Pulmonary artery endothelial cell (primary cell): ENCODE measurements at regions not wholly inside any gene's neighbourhood (a gene's known extent, or its start where the extent isn't known, plus 50 kb on each side); places are given as distances from the start of the nearest gene placed in this dataset.

ENCODE experiments used
- DNase-seq: peaks from one replicate; pipeline ENCODE4 v3.0.0-alpha.2; 2011; ENCODE audit warnings: low read depth, low spot score

DNA sequence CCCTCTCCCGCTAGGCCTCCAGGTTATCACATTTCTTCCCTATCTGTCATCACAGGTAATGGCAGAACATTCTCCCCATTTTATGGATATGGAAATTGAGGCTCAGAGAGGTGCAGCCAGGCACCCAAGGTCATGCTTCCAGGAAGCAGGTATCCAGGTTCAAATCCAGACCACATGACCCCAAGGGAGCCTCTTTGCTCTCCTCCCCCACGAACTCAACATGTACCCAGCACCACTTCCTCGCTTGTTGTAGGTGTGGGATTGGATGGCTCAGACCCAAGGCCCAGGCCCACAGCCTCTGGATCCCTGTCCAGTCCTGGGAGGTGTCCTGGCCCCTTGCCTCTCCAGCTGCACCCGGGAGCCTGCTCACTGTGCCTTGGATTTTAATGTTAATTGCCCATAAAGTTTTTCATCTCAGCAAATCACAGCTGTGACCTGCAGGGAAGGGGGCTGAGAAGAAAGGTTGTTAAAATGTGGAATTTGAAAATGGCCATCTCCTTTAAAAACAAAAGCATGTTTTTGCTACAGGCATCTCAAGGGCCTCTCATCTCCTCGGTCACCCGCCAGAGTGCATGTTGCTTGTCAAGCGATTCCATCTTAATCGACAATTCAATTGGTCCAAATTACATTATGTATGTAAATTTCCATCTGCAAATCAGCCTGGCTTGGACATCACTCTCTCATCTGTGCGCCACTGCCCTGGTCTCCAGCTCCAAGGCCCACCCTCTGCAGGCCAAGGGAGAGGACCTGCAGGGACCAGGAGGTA is 205.4 kb upstream of the ZMIZ1 start:
- DNase-seq = no peak

DNA sequence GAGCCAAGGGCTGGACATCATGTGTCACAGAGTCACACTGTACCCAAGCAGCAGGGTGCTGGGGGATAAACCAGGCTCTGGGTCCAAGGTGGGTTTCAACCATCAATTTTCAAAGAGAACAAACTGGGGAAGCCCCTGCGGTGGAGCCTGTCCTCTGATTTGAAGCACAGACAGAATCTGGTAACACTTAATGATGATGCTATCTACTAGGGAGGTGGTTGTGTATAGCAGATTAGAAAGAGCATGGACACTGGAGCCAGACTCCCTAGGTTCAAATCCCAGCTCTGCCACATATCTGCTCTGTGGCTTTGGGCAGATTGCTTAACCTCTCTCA is 204.9 kb upstream of the ZMIZ1 start:
- no peak for DNase-seq

DNA sequence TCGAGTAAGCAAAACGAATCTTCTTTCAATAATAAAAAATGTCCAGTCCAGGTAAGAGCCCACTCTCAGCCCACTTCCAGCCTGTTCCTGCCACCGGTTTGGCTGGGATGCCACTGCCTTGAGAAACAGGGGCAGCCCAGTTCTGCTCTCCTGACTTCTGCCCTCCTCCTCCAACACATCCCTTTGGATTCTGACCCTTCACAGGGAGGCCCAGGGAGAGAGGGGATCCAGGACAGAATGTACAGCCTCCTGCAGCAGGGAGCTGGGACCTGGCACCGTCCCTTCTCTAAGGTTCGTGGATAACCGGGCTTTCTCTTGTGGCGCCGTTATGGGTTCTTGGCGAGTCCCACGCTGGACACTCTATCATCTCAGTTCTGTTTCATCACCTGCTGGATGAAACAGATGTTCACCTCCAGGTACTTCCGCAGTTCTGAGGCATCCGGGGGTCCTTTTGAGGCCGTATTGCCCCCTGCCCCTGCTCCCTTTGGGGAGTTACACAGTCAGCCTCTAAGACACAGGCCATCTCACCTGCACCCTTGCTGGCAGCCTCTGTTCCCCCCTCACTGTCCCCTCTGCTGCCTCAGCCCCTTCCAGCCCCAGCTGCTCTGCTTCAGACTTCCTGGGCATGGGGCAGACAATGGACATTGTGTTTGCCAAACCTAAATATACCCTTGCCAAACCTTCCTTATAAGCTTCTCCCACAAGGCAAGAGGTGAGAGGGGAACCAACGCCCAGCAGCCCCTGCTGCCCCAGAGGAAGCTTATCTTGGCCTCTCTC is 203.8 kb upstream of the ZMIZ1 start:
- DNase-seq = no peak

DNA sequence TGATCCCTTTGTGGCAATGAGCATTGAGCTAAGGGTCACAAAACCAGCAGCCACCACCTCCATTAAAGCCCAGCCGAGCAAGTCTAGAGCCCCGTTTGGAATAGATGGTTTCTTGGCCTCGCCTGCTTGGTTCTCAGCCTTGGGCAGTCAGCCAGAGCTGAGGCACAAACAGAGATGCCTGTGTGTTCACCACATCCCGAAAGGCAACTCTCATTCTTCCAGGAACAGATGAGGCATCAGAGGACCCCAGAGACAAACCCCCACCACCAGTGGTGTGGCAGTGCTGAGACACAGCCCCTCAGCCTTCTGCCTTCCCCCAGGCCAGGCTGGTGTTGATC is 203.3 kb upstream of the ZMIZ1 start:
- DNase-seq = no peak

DNA sequence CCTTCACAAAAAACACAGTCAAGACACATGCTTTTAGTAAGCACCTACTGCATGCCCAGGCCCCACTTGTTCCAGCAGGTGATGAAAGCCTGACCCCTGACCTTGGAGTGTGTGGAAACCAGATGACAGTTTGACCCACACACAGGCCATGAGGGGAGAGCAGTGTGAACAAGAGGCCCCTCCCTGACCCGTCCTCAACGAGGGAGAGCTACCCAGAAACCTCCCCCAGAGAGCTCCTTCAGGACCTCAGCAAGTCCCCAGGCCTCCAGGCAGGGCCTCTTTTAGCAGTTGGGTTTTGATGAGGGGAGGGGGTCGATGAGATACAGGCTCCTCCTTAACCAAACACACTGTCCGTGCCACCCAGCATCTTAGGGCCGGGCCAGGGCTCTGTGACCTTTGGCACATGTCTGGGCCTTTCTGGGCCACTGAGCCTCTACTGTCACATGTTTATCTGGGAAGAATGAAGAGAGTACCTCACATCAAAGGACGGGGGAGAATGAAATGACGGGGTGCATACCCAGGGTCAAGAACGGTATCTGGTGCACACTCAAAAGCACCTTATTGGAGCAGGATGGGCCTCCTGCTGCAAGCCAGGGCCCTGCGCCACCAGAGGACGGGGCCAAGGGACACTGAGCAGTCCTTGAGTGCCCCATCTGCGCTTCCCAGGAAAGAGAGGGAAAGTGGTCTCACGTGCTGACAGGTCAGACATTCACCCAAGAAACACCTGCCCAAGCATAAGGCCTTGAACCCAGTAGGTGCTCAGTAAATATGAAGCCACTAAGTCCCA is 202.6 kb upstream of the ZMIZ1 start:
- no peak for DNase-seq

DNA sequence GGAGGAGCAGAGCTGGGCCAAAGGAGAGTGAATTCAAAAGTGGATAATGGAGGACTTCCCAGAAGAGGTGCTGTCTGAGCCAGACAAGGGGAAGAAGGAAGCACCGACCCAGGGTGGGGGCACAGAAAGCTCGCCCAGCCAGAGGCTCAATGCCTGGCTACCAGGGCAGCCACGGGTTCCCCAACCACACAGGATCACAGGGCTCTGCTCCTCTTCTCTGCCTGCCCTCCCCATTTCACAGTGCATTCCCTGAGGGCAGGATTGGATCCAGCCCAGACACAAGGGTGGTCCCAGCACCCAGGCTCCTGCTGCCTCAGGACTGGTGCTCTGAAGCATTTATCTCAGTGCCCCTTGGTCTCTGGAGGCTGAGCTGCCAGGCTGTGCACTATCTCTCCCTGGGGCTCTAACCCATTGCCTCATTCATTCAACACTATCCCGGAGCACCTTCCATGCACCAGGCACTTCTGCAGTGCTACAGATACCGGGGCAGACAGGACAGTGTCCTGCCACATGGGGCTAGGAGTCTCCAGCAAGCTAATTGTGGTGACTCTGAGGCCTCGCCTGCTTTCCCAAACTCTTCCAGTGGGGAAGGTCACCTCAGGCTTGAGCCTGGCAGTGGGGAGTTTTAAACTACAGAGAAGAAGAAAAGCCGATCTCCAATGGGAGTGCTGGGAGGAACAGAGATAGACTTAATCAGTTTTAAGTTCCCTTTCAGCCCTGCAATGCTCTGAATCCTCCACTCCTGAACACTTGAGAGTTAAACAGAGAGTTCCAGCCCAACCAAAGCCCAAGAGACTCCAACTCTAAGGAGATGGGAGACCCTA is 201.8 kb upstream of the ZMIZ1 start:
- no peak for DNase-seq

- no peak for DNase-seq
Observed at GRCh38 chr10:78867555-78867939, 201.2 kb upstream of the ZMIZ1 start.

- no peak for DNase-seq
Observed at GRCh38 chr10:78868048-78868447, 200.7 kb upstream of the ZMIZ1 start.

GRCh38 chr10:78868456-78868855 is 200.3 kb upstream of the ZMIZ1 start:
- no peak for DNase-seq

- DNase-seq = no peak
Observed at GRCh38 chr10:78868861-78869260, 199.9 kb upstream of the ZMIZ1 start.

DNA sequence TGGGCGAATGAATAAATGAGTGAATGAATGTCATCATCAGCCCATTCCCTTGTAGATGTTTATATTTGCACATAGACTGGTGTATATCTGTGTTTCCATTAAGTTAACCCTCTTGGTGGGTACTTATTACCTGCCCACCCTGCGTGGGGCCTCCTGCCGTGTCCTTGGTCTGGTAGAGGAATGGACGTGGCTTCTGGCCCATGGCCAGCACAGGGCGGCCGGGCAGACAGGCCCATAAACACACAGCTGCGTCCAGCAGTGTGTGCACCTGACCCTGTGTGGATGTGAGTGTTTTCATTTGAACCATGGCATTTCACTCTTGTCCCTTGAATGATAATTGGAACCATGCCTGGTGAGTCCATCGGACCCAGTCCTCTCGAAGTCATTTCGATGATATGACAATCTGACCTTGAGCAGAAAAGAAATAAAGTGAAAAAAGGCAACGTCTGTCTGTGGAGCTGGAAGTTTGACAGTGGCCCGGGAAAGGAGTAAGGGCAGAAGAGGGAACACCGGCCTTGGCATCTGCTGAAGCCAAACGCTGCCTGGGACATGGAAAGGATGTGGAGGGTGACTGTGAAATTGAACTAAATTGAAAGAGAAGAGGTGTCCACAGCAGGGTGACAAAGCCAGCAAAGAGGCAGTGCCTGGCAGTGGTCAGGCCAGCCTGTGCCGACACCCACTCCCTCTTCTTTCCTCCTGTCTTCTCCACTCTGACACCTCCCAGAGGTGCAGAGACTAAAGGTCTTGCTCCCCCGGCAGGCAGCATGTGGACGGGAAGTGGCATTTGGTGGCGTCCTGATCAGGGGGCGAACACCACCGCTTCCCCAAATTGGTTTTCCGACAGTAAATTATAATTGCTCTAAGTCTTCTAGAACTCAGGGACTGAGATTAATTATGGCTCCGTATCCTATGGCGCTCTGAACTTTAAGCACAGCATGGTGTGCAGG is 199.0 kb upstream of the ZMIZ1 start:
- DNase-seq = no peak

DNA sequence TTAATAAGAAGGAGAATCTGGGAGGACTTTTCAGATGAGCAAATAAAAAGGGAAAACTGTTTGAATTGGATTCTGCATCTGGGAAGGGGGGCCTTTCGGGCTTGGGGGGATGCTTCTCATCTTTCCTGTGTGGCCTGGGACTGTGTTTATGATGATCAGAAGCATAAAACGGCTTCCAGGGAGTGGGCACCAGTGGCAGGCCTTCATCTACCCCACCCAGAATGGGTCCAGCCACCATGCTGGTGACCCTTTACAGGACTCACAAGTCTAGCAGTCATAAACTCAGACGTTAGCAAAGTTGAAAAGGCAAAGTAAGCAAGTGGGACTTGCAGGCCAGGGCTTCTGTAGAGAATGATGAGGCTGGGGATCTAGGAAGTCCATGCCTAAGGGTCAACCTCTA is 198.3 kb upstream of the ZMIZ1 start:
- no peak for DNase-seq

DNA sequence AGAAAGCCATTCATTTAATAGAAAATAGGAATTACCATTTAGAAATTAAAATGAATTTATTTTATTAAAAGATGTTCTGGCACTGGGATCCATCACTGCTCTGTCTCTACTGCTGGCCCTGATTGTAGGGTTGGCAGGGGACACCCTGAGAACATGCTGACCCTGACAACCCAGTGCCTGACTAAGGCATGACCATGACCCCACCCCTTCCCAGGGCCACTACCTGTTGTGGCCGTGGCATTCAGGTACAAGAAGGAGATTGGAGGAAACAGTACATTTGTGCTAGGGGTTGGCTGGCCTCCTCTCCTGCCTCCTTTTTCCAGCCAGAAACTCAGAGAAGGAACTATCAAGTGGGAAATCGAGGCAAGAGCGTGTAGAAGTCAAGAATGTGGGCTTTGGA is 197.0 kb upstream of the ZMIZ1 start:
- DNase-seq = no peak

- DNase-seq = no peak
Observed at GRCh38 chr10:78873413-78873812, 195.4 kb upstream of the ZMIZ1 start.

DNA sequence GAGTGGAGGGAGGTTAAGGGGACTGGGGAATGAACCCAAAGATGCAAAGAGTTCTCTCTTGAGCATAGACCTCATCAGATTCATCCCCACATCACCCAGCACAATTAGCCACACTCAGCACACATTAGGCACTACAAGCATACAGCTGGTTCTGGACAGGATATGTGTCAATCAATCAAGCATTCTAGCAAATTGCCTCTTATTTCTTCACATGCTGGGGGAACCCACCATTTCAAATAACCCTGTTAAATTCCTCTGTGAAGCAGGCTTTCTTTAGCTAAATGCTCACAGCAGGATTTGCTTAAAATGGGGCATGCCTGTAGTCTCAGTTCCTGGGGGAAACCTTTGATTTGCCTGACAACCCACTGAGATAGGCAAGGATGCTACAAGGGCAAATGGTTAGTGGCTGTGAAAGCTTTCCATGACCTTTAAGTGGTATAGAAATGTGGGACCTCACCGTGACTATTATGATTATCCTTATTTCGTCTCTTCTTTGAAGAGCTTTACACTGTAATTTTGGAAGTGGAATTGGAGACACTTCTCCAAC is 193.4 kb upstream of the ZMIZ1 start:
- no peak for DNase-seq

DNA sequence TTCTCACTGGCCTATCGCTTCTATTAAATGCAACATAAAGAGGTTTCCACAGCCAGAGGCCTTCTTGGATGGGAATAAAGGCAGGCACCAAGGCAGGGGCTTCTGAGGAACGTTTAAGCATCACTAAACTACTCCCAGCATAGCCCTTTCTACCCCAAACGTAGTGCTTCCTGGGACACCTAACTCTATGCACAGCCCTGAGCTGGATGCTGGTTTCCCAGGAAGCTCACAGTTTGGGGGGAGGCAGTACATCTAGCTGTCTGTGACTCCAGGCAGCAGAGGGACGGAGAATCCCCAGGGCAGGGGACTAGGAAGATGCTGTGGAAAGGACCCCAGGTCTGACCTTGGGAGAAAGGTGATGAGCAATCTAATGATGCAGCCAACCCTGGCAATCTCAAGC is 192.8 kb upstream of the ZMIZ1 start:
- no peak for DNase-seq

DNA sequence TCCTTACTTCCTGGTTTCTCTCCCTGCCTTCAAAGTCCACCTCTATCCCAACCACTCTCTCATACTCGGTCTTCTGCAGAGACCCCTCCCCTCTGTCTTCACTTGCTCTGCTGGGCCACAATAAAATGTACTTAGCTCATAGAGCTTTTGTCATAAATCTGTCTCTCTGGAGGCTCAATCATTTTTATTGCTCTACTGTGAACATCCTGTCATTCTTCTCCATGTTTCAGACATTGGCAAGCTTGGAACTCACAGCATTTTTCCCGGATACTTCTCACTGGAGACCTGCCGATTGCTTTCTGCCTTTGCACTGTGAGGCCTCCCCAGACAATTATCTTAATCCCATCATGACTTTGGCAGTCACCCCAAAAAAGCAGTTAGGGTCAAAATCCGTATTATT is 192.3 kb upstream of the ZMIZ1 start:
- DNase-seq = no peak

DNA sequence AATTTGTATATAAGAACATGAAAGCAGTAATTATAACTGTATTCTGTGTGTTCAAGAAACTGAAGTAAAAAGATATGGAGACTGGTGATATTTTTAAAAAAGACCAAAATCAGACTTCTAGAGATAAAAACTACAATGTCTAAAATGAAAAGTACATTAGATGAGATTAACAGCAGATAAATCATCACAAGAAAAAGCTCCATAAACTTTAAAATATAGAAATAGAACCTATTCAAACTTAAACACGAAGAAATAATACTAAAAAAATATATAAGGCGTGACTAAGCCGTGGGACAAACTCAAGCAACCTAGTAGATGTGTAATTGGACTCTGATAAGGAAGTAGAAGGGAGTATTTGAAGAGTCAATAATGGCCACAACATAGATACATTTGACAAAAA is 189.1 kb upstream of the ZMIZ1 start:
- no peak for DNase-seq

DNA sequence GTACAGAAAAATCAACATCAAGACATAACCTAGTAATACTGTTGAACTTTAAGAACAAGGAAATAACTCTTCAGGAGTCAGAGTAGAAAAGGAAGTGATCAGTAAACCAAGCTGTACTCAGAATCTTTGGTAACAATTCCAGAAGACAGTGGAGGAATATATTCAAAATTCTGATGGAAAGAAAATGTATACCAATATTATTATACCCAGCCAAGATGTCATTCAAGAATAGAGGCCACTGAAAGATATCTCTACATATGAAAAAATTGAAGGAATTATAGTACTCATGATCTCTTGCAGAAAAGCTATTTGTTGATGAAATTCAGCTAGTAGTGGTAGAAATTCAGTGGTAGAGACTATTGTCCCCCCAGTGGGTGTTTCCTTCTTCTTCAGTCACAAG is 182.6 kb upstream of the ZMIZ1 start:
- no peak for DNase-seq

- no peak for DNase-seq
Observed at GRCh38 chr10:78889536-78890063, 179.2 kb upstream of the ZMIZ1 start.
